Trophoblast cell (in vitro differentiated cells and primary cell): ENCODE measurements at regions not wholly inside any gene's neighbourhood (a gene's known extent, or its start where the extent isn't known, plus 50 kb on each side); places are given as distances from the start of the nearest gene placed in this dataset.
"Not testable (repeated sequence)": the region's sequence is repeated elsewhere in the genome, so short reads cannot be mapped to it uniquely, and the experiment has no call there.

Experiments used
- DNase-seq, 2 donors: peaks; one replicate each; pipeline ENCODE4 v3.0.0-alpha.2; 2016
- H2AFZ ChIP-seq: 2 replicates; pipeline ENCODE4 v1.6.1; 2013; ENCODE audit warnings: low read length, moderate library complexity, mild to moderate bottlenecking; ENCODE audit not compliant: insufficient read depth, poor library complexity
- H2AK5ac ChIP-seq: 2 replicates; pipeline ENCODE4 v1.6.1; 2013; ENCODE audit warnings: mild to moderate bottlenecking, low read length
- H2BK120ac ChIP-seq: 2 replicates; pipeline ENCODE4 v1.6.1; 2013; ENCODE audit warnings: low read length, mild to moderate bottlenecking, moderate library complexity; ENCODE audit not compliant: insufficient read depth, poor library complexity
- H2BK12ac ChIP-seq: 2 replicates; pipeline ENCODE4 v1.6.1; 2013; ENCODE audit warnings: mild to moderate bottlenecking, low read length, moderate library complexity
- H2BK5ac ChIP-seq: 2 replicates; pipeline ENCODE4 v1.6.1; 2013; ENCODE audit warnings: low read length, low read depth, moderate library complexity, mild to moderate bottlenecking; ENCODE audit not compliant: poor library complexity
- H3K14ac ChIP-seq: 2 replicates; pipeline ENCODE4 v1.6.1; 2013; ENCODE audit warnings: mild to moderate bottlenecking, low read length
- H3K18ac ChIP-seq: 2 replicates; pipeline ENCODE4 v1.6.1; 2013; ENCODE audit warnings: mild to moderate bottlenecking, low read length
- H3K23ac ChIP-seq: 2 replicates; pipeline ENCODE4 v1.6.1; 2013; ENCODE audit warnings: low read length
- H3K27ac ChIP-seq: 2 replicates; pipeline ENCODE4 v1.5.1; 2013; ENCODE audit warnings: low read depth, mild to moderate bottlenecking, inconsistent platforms, low read length, moderate library complexity
- H3K27me3 ChIP-seq: 2 replicates; pipeline ENCODE4 v1.6.1; 2013; ENCODE audit warnings: inconsistent platforms, mild to moderate bottlenecking, low read length, moderate library complexity; ENCODE audit not compliant: insufficient read depth
- H3K36me3 ChIP-seq, 2 experiments: 1 replicate in 1 of 2; 2 replicates in 1 of 2; pipeline ENCODE4 v1.6.1; 2013; ENCODE audit warnings: low read length in 2 of 2, mild to moderate bottlenecking in 2 of 2, moderate library complexity in 1 of 2; ENCODE audit not compliant: insufficient read depth in 2 of 2, control insufficient read depth in 1 of 2
- H3K4ac ChIP-seq: 2 replicates; pipeline ENCODE4 v1.6.1; 2013; ENCODE audit warnings: low read depth, mild to moderate bottlenecking, low read length, moderate library complexity
- H3K4me1 ChIP-seq, 2 experiments: 1 replicate in 1 of 2; 2 replicates in 1 of 2; pipeline ENCODE4 v1.6.1; 2013; ENCODE audit warnings: low read length in 2 of 2, mild to moderate bottlenecking in 2 of 2, moderate library complexity in 1 of 2; ENCODE audit not compliant: insufficient read depth in 2 of 2, control insufficient read depth in 1 of 2
- H3K4me2 ChIP-seq: 2 replicates; pipeline ENCODE4 v1.6.1; 2013; ENCODE audit warnings: inconsistent platforms, mild to moderate bottlenecking, low read length, moderate library complexity
- H3K4me3 ChIP-seq: 2 replicates; pipeline ENCODE4 v1.5.1; 2013; ENCODE audit warnings: mild to moderate bottlenecking, low read depth, low read length, inconsistent platforms
- H3K79me1 ChIP-seq: one replicate; pipeline ENCODE4 v1.6.1; 2013; ENCODE audit warnings: low read length
- H3K79me2 ChIP-seq: 2 replicates; pipeline ENCODE4 v1.6.1; 2013; ENCODE audit warnings: low read length, mild to moderate bottlenecking; ENCODE audit not compliant: control insufficient read depth, insufficient read depth, poor library complexity
- H3K9ac ChIP-seq: 2 replicates; pipeline ENCODE4 v1.6.1; 2013; ENCODE audit warnings: mild to moderate bottlenecking, low read length
- H3K9me3 ChIP-seq: 2 replicates; pipeline ENCODE4 v1.6.1; 2013; ENCODE audit warnings: low read depth, mild to moderate bottlenecking, control low read depth, inconsistent platforms, low read length; ENCODE audit not compliant: insufficient read depth
- H4K12ac ChIP-seq: 2 replicates; pipeline ENCODE4 v1.6.1; 2013; ENCODE audit warnings: low read depth, mild to moderate bottlenecking, low read length, moderate library complexity
- H4K8ac ChIP-seq: 2 replicates; pipeline ENCODE4 v1.6.1; 2013; ENCODE audit warnings: low read depth, mild to moderate bottlenecking, low read length, moderate library complexity
- H4K91ac ChIP-seq: one replicate; pipeline ENCODE4 v1.6.1; 2013; ENCODE audit warnings: low read depth, mild to moderate bottlenecking, low read length, moderate library complexity
- WGBS: extraction: QIAGEN DNeasy Blood & Tissue Kit; methylation state at CpG from one replicate; pipeline ENCODE4 v1.1.7; 2013; ENCODE audit warnings: missing lambda C conversion rate; ENCODE audit not compliant: insufficient read length, insufficient coverage; ENCODE audit errors: extremely low coverage; 5-methylcytosine and 5-hydroxymethylcytosine counted together

DNA sequence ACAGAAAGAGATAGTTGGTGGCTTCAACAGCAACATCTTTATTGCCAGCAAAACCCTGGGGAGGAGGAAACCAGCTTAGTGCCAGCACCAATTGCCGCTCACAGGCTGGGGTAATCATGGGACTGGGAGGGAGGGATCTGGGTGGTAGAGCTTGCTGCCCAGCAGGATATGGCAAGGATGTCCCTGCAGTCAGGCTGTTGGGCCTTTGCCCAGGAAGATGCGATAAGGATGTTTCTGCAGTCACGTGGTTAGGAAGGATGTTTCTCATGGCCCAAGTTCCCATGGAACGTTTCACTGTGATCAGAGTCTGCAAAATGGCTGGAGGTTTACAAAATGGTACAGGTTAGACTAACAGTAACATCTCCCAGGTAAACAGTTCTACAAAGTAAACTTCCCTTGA, 443.5 kb downstream of the TUBA3C start:
- WGBS: no CpG with 5 or more reads among the region's 4 CpGs
- H2BK5ac ChIP-seq, H4K8ac ChIP-seq, H2BK120ac ChIP-seq, H3K18ac ChIP-seq, DNase-seq, H2BK12ac ChIP-seq, H3K4me2 ChIP-seq, H3K4me1 ChIP-seq, H3K79me2 ChIP-seq, H3K79me1 ChIP-seq, H3K36me3 ChIP-seq, H2AFZ ChIP-seq, H3K9ac ChIP-seq, H3K14ac ChIP-seq, H3K27ac ChIP-seq, H3K23ac ChIP-seq, H4K91ac ChIP-seq, H2AK5ac ChIP-seq, H3K4me3 ChIP-seq, H4K12ac ChIP-seq, H3K4ac ChIP-seq, H3K27me3 ChIP-seq: not testable (repeated sequence)
- peaks cover 12% of the 10 kb centered on the region for H3K9me3 ChIP-seq

DNA sequence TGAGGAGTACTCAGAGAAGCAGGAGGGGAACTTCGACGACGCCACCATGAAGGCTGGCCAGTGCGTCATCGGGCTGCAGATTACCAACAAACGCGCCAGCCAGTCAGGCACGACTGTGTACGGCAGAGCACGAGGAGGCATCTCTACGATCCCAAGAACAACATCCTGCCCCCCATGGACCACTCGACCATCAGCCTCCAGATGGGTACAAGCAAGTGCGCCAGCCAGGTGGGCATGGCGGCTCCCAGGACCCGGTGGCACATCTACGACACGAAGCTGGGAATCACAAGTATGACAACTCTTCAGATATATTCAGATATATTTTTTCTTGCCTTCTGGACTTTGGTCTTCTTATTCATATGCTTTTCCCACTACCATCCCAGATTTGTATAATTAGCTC, 454.5 kb downstream of the TUBA3C start:
- H3K4me3 ChIP-seq: peak overlapping the region; percentile 3
- not testable (repeated sequence) for H3K23ac ChIP-seq, H3K4me2 ChIP-seq, H3K9ac ChIP-seq, H3K4ac ChIP-seq, H3K4me1 ChIP-seq, H3K9me3 ChIP-seq, H3K14ac ChIP-seq, H4K8ac ChIP-seq, H3K79me1 ChIP-seq, H2AFZ ChIP-seq, H3K79me2 ChIP-seq, H2BK12ac ChIP-seq, H3K27ac ChIP-seq, DNase-seq, H3K27me3 ChIP-seq, H3K18ac ChIP-seq, H2BK5ac ChIP-seq, H2AK5ac ChIP-seq, H4K91ac ChIP-seq, H3K36me3 ChIP-seq, H2BK120ac ChIP-seq, H4K12ac ChIP-seq
- no CpG with 5 or more reads among the region's 17 CpGs for WGBS

DNA sequence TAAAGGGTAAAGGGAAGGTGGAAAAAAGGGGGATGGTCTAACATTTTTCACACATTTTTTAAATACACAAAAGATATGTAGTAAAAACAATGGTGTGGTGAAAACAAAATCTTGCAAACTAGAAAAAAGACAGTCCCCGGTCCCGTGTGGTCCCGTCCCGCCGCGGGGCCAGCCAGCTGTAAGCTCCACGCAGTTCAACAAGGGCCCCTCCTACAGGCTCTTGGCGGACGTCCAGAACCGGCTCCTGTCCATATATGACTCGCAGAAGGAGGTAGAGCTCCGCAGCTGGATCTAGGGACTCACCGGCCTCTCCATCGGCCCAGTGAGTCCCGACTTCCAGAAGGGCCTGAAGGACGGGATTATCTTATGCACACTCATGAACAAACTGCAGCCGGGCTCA, 455.1 kb downstream of the TUBA3C start:
- H3K27me3 ChIP-seq, H2BK5ac ChIP-seq, H3K23ac ChIP-seq, H3K36me3 ChIP-seq, H3K18ac ChIP-seq, H3K4me1 ChIP-seq, H4K8ac ChIP-seq, H3K4ac ChIP-seq, H3K9ac ChIP-seq, H4K91ac ChIP-seq, H2AK5ac ChIP-seq, H2AFZ ChIP-seq, H3K79me2 ChIP-seq, DNase-seq, H3K79me1 ChIP-seq, H3K14ac ChIP-seq, H2BK12ac ChIP-seq, H4K12ac ChIP-seq, H3K27ac ChIP-seq, H3K9me3 ChIP-seq, H3K4me2 ChIP-seq, H2BK120ac ChIP-seq, H3K4me3 ChIP-seq: not testable (repeated sequence)
- no CpG with 5 or more reads among the region's 17 CpGs for WGBS

DNA sequence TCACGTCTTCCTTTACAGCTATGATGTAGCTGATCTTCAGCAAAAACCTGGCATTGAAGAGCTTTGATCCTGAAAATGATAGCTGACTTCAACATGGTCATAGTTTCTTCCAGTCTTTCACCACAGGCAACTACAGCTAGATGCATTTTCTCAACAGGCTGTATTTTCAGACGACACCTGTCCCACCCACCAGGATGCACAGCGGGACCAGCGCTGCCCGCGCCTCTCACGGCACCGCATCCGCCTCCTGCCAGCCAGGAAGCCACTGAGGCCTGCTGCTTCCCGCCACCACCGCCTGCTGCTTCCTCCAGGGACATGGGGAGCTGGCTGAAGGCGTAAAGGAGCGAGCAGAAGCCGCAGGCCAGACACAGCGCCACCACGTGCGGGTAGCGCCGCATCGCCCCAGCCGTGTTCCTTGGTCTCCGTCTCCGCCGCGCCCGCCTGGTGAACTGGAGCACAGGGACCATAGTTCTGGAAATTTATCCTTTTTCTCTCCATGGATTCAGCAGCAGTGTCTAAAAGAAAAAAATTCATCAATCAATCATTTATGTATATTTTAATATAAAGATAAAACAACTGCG, 456.3 kb downstream of the TUBA3C start:
- H2BK12ac ChIP-seq, H4K91ac ChIP-seq, H2BK5ac ChIP-seq: not testable (repeated sequence)

More for the DNA sequence above, 456.3 kb downstream of the TUBA3C start:
- H3K18ac ChIP-seq, DNase-seq, H3K27ac ChIP-seq, H3K4me1 ChIP-seq, H3K14ac ChIP-seq, H3K4me2 ChIP-seq, H2AFZ ChIP-seq, H3K79me2 ChIP-seq, H3K27me3 ChIP-seq, H3K23ac ChIP-seq, H2BK120ac ChIP-seq, H3K9ac ChIP-seq, H4K8ac ChIP-seq, H3K79me1 ChIP-seq, H3K9me3 ChIP-seq, H3K36me3 ChIP-seq, H2AK5ac ChIP-seq, H4K12ac ChIP-seq, H3K4ac ChIP-seq, H3K4me3 ChIP-seq: not testable (repeated sequence)
- no CpG with 5 or more reads among the region's 27 CpGs for WGBS
